ENCODE measurements at regions not wholly inside any gene's neighbourhood (a gene's known extent, or its start where the extent isn't known, plus 50 kb on each side); places are given as distances from the start of the nearest gene placed in this dataset.

- no peak for DNase-seq (ENCODE audit: low read depth)
- no peaks in the 10 kb centered on the region for H3K27me3 ChIP-seq (ENCODE audit: control insufficient read depth, insufficient read depth, low read length)
- H3K36me3 ChIP-seq (ENCODE audit: control insufficient read depth, insufficient read depth, low read length): no peaks in the 10 kb centered on the region
- no peak overlapping the region for H3K4me3 ChIP-seq (ENCODE audit: low read depth, low read length)
- TF ChIP-seq CTCF (IDR thresholded peaks at IDR 0.05; ENCODE audit: insufficient read depth, low read length, poor library complexity, severe bottlenecking): peak; percentile 51
Measured at GRCh38 chr6:167501831-167502385, 177.0 kb downstream of the TTLL2 start.

GRCh38 chr6:167502471-167502870, 177.6 kb downstream of the TTLL2 start:
- Histone ChIP-seq H3K27me3 (ENCODE audit: control insufficient read depth, insufficient read depth, low read length) (no peaks in the 10 kb centered on the region), H3K36me3 (ENCODE audit: control insufficient read depth, insufficient read depth, low read length) (no peaks in the 10 kb centered on the region), H3K4me3 (ENCODE audit: low read depth, low read length) (no peak overlapping the region)
- no peak for DNase-seq (ENCODE audit: low read depth)
- TF ChIP-seq CTCF (IDR thresholded peaks at IDR 0.05; ENCODE audit: insufficient read depth, low read length, poor library complexity, severe bottlenecking): no peak

- TF ChIP-seq CTCF (IDR thresholded peaks at IDR 0.05; ENCODE audit: insufficient read depth, low read length, poor library complexity, severe bottlenecking): no peak
- Histone ChIP-seq H3K36me3 (ENCODE audit: control insufficient read depth, insufficient read depth, low read length) (no peaks in the 10 kb centered on the region), H3K27me3 (ENCODE audit: control insufficient read depth, insufficient read depth, low read length) (peaks cover 4% of the 10 kb centered on the region), H3K4me3 (ENCODE audit: low read depth, low read length) (no peak overlapping the region)
- no peak for DNase-seq (ENCODE audit: low read depth)
Measured at GRCh38 chr6:167504385-167504961, 179.6 kb downstream of the TTLL2 start.

GRCh38 chr6:167505199-167505598, 180.3 kb downstream of the TTLL2 start:
- DNase-seq (ENCODE audit: low read depth): no peak
- Histone ChIP-seq H3K27me3 (ENCODE audit: control insufficient read depth, insufficient read depth, low read length) (peaks cover 7% of the 10 kb centered on the region), H3K4me3 (ENCODE audit: low read depth, low read length) (no peak overlapping the region), H3K36me3 (ENCODE audit: control insufficient read depth, insufficient read depth, low read length) (no peaks in the 10 kb centered on the region)
- no peak for TF ChIP-seq CTCF (IDR thresholded peaks at IDR 0.05; ENCODE audit: insufficient read depth, low read length, poor library complexity, severe bottlenecking)

- H3K27me3 ChIP-seq (ENCODE audit: control insufficient read depth, insufficient read depth, low read length): peaks cover 7% of the 10 kb centered on the region
- no peaks in the 10 kb centered on the region for H3K36me3 ChIP-seq (ENCODE audit: control insufficient read depth, insufficient read depth, low read length)
Measured at GRCh38 chr6:167505782-167506181, 180.9 kb downstream of the TTLL2 start.

More at GRCh38 chr6:167505782-167506181, 180.9 kb downstream of the TTLL2 start:
- DNase-seq (ENCODE audit: low read depth): no peak
- no peak for TF ChIP-seq CTCF (IDR thresholded peaks at IDR 0.05; ENCODE audit: insufficient read depth, low read length, poor library complexity, severe bottlenecking)
- H3K4me3 ChIP-seq (ENCODE audit: low read depth, low read length): no peak overlapping the region
